Liver (tissue), 8 donors: ENCODE measurements at regions not wholly inside any gene's neighbourhood (a gene's known extent, or its start where the extent isn't known, plus 50 kb on each side); places are given as distances from the start of the nearest gene placed in this dataset.

Source experiments
- DNase-seq: peaks from one replicate; pipeline ENCODE4 v3.0.0-alpha.2; 2017; ENCODE audit warnings: low spot score
- H3K27ac ChIP-seq, 2 donors: one replicate each; pipeline ENCODE4 v1.7.0; 2013; ENCODE audit warnings: inconsistent platforms in 2 of 2, low read length in 2 of 2, control low read depth in 1 of 2, low read depth in 1 of 2, mild to moderate bottlenecking in 1 of 2
- H3K27me3 ChIP-seq, 4 donors: one replicate each; pipeline versions ENCODE4 v1.6.1 to v1.7.0; 2013; ENCODE audit warnings: low read length in 3 of 4, inconsistent platforms in 1 of 4, mild to moderate bottlenecking in 1 of 4, moderate library complexity in 1 of 4; ENCODE audit not compliant: control insufficient read depth in 4 of 4, insufficient read depth in 4 of 4
- H3K36me3 ChIP-seq, 4 donors: one replicate each; pipeline versions ENCODE4 v1.6.1 to v1.7.0; 2013; ENCODE audit warnings: low read length in 3 of 4, mild to moderate bottlenecking in 3 of 4, low read depth in 1 of 4, moderate library complexity in 1 of 4; ENCODE audit not compliant: control insufficient read depth in 4 of 4, insufficient read depth in 3 of 4
- H3K4me1 ChIP-seq, 4 donors: one replicate each; pipeline versions ENCODE4 v1.6.1 to v1.7.0; 2013; ENCODE audit warnings: low read length in 3 of 4, mild to moderate bottlenecking in 3 of 4, moderate library complexity in 1 of 4; ENCODE audit not compliant: control insufficient read depth in 4 of 4, insufficient read depth in 4 of 4
- H3K4me3 ChIP-seq, 3 donors: one replicate each; pipeline versions ENCODE4 v1.6.1 to v1.7.0; 2013; ENCODE audit warnings: low read length in 3 of 3, control low read depth in 1 of 3, low read depth in 1 of 3, mild to moderate bottlenecking in 1 of 3
- H3K9ac ChIP-seq, 2 donors: one replicate each; pipeline ENCODE4 v1.7.0; 2013; ENCODE audit warnings: low read length in 2 of 2, mild to moderate bottlenecking in 2 of 2, moderate library complexity in 2 of 2, control low read depth in 1 of 2, low read depth in 1 of 2
- H3K9me3 ChIP-seq, 4 donors: one replicate each; pipeline versions ENCODE4 v1.6.1 to v1.7.0; 2013; ENCODE audit warnings: low read length in 3 of 4; ENCODE audit not compliant: control insufficient read depth in 4 of 4
- EGR1 ChIP-seq, 2 donors: IDR thresholded peaks; 2 replicates each; pipeline ENCODE4 v1.6.1; 2016 to 2018; ENCODE audit warnings: antibody characterized with exemption in 2 of 2, low read depth in 2 of 2
- FOXA1 ChIP-seq: IDR thresholded peaks from 2 replicates; pipeline ENCODE4 v1.6.1; 2016; ENCODE audit warnings: antibody characterized with exemption
- FOXA2 ChIP-seq: IDR thresholded peaks from 2 replicates; pipeline ENCODE4 v1.6.1; 2016; ENCODE audit warnings: antibody characterized with exemption
- HNF4A ChIP-seq, 2 donors: conservative IDR thresholded peaks; 2 replicates each; pipeline ENCODE4 v1.6.1; 2016; ENCODE audit warnings: antibody characterized with exemption in 2 of 2, mild to moderate bottlenecking in 2 of 2
- HNF4G ChIP-seq: IDR thresholded peaks from 2 replicates; pipeline ENCODE4 v1.6.1; 2016; ENCODE audit warnings: antibody characterized with exemption
- JUND ChIP-seq, 2 donors: IDR thresholded peaks; 2 replicates each; pipeline ENCODE4 v1.6.1; 2016; ENCODE audit warnings: antibody characterized with exemption in 2 of 2
- RAD21 ChIP-seq, 2 donors: IDR thresholded peaks; 2 replicates each; pipeline ENCODE4 v1.6.1; 2016; ENCODE audit warnings: antibody characterized with exemption in 2 of 2, mild to moderate bottlenecking in 2 of 2
- RXRA ChIP-seq, 2 donors: IDR thresholded peaks; 2 replicates each; pipeline ENCODE4 v1.6.1; 2017 to 2018; ENCODE audit warnings: antibody characterized with exemption in 2 of 2, mild to moderate bottlenecking in 1 of 2
- SP1 ChIP-seq: IDR thresholded peaks from 2 replicates; pipeline ENCODE4 v1.6.1; 2018; ENCODE audit warnings: antibody characterized with exemption, mild to moderate bottlenecking
- TAF1 ChIP-seq: conservative IDR thresholded peaks from 2 replicates; pipeline ENCODE4 v1.6.1; 2016; ENCODE audit warnings: antibody characterized with exemption, mild to moderate bottlenecking
- WGBS: extraction: QIAGEN DNeasy Blood & Tissue Kit; methylation state at CpG from one replicate; pipeline ENCODE4 v1.1.7; 2013; 5-methylcytosine and 5-hydroxymethylcytosine counted together
- TF ChIP-seq, protein P1 (sequence below): IDR thresholded peaks from 2 replicates; pipeline ENCODE4 v1.6.1; 2016; ENCODE audit warnings: antibody characterized with exemption, mild to moderate bottlenecking
- TF ChIP-seq, protein P2 (sequence below): IDR thresholded peaks from 2 replicates; pipeline ENCODE4 v1.6.1; 2016; ENCODE audit warnings: antibody characterized with exemption
- TF ChIP-seq, protein P3 (sequence below): fragments of 150-350 bp; IDR thresholded peaks from 2 replicates; pipeline ENCODE4 v1.5.1; 2017; ENCODE audit warnings: improper control_type of control experiment, low read depth, low read length; ENCODE audit not compliant: missing input control
- donor health status: healthy.
- donor health status: healthy.
- donor health status: healthy.
- donor health status: healthy.
- donor health status: healthy.

DNA sequence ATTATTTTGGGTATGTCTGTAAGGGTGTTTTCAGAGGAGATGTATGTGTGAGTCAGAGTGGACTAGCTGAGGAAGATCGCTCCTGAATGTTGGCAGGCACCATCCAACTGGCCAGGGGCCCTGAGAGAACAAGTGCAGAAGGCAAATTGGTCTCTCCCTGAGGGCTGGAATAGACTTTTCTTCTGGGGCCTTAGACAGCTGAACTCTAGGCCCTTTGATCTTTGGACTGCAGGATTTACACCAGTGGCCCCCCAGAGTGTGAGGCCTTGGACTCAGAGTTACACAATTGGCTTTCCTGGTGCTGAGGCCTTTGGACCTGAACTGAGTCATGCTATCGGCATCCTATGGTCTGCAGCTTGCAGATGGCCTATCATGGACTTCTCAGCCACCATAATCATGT lies 217.2 kb downstream of the REEP3 start (continued):
- TF ChIP-seq, protein P1, sequence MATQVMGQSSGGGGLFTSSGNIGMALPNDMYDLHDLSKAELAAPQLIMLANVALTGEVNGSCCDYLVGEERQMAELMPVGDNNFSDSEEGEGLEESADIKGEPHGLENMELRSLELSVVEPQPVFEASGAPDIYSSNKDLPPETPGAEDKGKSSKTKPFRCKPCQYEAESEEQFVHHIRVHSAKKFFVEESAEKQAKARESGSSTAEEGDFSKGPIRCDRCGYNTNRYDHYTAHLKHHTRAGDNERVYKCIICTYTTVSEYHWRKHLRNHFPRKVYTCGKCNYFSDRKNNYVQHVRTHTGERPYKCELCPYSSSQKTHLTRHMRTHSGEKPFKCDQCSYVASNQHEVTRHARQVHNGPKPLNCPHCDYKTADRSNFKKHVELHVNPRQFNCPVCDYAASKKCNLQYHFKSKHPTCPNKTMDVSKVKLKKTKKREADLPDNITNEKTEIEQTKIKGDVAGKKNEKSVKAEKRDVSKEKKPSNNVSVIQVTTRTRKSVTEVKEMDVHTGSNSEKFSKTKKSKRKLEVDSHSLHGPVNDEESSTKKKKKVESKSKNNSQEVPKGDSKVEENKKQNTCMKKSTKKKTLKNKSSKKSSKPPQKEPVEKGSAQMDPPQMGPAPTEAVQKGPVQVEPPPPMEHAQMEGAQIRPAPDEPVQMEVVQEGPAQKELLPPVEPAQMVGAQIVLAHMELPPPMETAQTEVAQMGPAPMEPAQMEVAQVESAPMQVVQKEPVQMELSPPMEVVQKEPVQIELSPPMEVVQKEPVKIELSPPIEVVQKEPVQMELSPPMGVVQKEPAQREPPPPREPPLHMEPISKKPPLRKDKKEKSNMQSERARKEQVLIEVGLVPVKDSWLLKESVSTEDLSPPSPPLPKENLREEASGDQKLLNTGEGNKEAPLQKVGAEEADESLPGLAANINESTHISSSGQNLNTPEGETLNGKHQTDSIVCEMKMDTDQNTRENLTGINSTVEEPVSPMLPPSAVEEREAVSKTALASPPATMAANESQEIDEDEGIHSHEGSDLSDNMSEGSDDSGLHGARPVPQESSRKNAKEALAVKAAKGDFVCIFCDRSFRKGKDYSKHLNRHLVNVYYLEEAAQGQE = peak; percentile 85
- TF ChIP-seq TAF1 (no peak), JUND (IDR thresholded peaks at IDR 0.05) (peak; percentile 98 to 99), HNF4G (peak; percentile 99), FOXA1 (peak; percentile 69), SP1 (peak; percentile 84), RAD21 (IDR thresholded peaks at IDR 0.05) (peak; percentile 42 to 50), EGR1 (IDR thresholded peaks at IDR 0.05; ENCODE audit: low read depth in 2 of 2) (peak in 1 of 2 donors; percentile 26), FOXA2 (peak; percentile 41), RXRA (IDR thresholded peaks at IDR 0.05) (peak; percentile 91 to 96)
- TF ChIP-seq, protein P2, sequence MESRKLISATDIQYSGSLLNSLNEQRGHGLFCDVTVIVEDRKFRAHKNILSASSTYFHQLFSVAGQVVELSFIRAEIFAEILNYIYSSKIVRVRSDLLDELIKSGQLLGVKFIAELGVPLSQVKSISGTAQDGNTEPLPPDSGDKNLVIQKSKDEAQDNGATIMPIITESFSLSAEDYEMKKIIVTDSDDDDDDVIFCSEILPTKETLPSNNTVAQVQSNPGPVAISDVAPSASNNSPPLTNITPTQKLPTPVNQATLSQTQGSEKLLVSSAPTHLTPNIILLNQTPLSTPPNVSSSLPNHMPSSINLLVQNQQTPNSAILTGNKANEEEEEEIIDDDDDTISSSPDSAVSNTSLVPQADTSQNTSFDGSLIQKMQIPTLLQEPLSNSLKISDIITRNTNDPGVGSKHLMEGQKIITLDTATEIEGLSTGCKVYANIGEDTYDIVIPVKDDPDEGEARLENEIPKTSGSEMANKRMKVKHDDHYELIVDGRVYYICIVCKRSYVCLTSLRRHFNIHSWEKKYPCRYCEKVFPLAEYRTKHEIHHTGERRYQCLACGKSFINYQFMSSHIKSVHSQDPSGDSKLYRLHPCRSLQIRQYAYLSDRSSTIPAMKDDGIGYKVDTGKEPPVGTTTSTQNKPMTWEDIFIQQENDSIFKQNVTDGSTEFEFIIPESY = peak; percentile 83

DNA sequence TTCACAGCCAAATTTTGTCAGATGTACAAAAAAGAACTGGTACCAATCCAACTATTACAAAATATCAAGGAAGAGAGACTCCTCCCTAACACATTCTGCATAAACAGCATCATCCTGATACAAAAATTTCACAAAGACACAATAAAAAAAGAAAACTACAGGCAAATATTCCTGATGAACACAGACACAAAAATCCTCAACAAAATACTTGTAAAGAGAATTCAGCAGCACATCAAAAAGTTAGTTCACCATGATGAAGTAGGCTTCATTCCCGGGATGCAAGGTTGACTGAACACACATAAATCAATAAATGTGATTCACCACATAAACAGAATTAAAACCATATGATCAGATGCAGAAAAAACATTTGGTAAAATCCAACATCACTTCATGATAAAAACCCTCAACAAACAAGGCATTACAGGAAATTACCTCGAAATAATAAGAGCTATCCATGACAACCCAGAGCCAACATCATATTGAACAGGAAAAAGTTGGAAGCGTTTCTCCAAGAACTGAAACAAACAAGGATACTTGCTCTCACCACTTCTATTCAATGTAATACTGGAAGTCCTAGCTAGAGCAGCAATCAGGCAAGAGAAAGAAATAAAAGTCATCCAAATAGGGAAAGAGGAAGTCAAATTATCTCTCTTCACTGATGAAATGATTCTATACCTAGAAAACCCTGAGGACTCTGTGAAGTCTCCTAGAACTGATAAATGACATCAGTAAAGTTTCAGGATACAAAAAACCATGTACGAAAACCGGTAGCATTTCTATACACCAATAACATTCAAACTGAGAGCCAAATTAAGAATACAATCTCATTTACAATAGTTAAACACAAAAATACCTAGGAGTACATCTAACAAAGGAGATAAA lies 223.1 kb downstream of the REEP3 start:
- H3K27ac ChIP-seq = no peak overlapping the region

More for the DNA sequence above, 223.1 kb downstream of the REEP3 start:
- TF ChIP-seq FOXA1 (no peak), TAF1 (no peak), HNF4A (conservative IDR thresholded peaks at IDR 0.05) (peak in 1 of 2 donors; percentile 39)
- TF ChIP-seq, protein P3, sequence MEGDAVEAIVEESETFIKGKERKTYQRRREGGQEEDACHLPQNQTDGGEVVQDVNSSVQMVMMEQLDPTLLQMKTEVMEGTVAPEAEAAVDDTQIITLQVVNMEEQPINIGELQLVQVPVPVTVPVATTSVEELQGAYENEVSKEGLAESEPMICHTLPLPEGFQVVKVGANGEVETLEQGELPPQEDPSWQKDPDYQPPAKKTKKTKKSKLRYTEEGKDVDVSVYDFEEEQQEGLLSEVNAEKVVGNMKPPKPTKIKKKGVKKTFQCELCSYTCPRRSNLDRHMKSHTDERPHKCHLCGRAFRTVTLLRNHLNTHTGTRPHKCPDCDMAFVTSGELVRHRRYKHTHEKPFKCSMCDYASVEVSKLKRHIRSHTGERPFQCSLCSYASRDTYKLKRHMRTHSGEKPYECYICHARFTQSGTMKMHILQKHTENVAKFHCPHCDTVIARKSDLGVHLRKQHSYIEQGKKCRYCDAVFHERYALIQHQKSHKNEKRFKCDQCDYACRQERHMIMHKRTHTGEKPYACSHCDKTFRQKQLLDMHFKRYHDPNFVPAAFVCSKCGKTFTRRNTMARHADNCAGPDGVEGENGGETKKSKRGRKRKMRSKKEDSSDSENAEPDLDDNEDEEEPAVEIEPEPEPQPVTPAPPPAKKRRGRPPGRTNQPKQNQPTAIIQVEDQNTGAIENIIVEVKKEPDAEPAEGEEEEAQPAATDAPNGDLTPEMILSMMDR = no peak
- no peak for DNase-seq
- no peaks in the 10 kb centered on the region for H3K36me3 ChIP-seq
- H3K4me1 ChIP-seq = peaks cover 0 to 1% (median 0%) of the 10 kb centered on the region in 4 donors
- no peak overlapping the region for H3K9ac ChIP-seq
- no peaks in the 10 kb centered on the region for H3K9me3 ChIP-seq
- no peak overlapping the region for H3K4me3 ChIP-seq
- 71% methylated on average over 5 of the region's 5 CpGs for WGBS
- no peaks in the 10 kb centered on the region for H3K27me3 ChIP-seq
